ENCODE measurements at regions not wholly inside any gene's neighbourhood (a gene's known extent, or its start where the extent isn't known, plus 50 kb on each side); places are given as distances from the start of the nearest gene placed in this dataset.

DNA sequence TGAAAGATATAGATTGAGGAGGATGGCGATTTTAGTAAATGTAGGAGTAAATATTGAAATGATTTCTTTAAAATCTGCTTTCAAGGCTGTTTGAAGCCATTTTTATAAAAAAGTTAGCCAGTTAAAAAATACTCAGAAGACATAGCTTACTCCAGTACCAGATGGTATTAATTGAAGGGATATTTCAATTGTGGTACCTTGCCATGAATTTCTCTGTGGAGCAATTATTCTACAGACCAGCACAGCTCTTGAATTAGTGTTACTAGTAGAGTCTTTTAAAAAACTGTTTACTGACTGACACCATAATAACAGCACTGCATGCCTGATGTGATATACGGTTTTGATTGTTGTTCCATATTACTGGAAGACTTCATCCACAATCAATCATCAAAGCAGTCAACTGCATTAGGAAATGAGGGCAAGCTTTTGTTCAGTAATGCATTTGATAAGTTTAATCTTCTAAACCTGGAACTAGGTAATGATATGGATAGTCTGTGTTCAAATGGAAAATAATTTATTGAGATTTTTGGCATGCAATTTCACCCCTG is 106.4 kb downstream of the MFSD1 start (continued):
- TF ChIP-seq, protein P1, sequence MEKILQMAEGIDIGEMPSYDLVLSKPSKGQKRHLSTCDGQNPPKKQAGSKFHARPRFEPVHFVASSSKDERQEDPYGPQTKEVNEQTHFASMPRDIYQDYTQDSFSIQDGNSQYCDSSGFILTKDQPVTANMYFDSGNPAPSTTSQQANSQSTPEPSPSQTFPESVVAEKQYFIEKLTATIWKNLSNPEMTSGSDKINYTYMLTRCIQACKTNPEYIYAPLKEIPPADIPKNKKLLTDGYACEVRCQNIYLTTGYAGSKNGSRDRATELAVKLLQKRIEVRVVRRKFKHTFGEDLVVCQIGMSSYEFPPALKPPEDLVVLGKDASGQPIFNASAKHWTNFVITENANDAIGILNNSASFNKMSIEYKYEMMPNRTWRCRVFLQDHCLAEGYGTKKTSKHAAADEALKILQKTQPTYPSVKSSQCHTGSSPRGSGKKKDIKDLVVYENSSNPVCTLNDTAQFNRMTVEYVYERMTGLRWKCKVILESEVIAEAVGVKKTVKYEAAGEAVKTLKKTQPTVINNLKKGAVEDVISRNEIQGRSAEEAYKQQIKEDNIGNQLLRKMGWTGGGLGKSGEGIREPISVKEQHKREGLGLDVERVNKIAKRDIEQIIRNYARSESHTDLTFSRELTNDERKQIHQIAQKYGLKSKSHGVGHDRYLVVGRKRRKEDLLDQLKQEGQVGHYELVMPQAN (IDR thresholded peaks at IDR 0.05; ENCODE audit: borderline replicate concordance), result no peak
- no peak for TF ChIP-seq BMI1 (IDR thresholded peaks at IDR 0.05; ENCODE audit: low read length)

DNA sequence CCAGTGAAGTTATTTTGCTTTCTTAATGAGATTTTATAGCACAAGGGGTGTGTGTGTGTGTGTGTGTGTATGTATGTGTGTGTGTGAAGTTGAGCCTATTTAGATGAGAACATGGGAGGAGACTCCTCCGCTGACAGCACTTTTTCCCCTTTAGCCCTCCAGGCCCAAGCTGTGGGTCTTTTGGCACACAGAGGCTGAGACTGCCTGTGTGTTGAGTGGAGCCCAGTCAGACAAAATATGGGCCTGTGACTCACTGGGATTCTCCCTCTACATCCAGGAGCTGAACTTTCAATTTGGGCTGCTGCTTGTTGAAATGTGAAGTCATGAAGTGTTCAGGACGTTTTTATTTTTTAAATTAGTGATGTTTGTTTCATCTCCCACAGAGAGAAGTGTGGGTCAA is 108.0 kb downstream of the MFSD1 start:
- no peaks in the 10 kb centered on the region for H3K9me3 ChIP-seq (replicated peaks; ENCODE audit: control insufficient read depth, insufficient read depth, low read depth, low read length)
- 0% methylated on average over 2 of the region's 2 CpGs for WGBS (ENCODE audit: insufficient coverage, low coverage, missing lambda C conversion rate)
- H3K4me1 ChIP-seq (replicated peaks in 1 of 2; ENCODE audit: control insufficient read depth in 2 of 2, insufficient read depth in 2 of 2, low read length in 2 of 2), result no peaks in the 10 kb centered on the region
- intact Hi-C loops (cut with micrococcal nuclease), result loop anchor here (5.0 kb wide), 1 partner anchor 63 kb away; no protein-coding TSS in a partner anchor
- no peak for FAIRE-seq
- ChIA-PET CTCF (ENCODE audit: low intra/inter-chr PET ratio) (no interaction called here), POLR2A (no interaction called here)
- no peaks in the 10 kb centered on the region for H3K79me2 ChIP-seq (ENCODE audit: control insufficient read depth, insufficient read depth, low read length)
- no peaks in the 10 kb centered on the region for H3K27me3 ChIP-seq (ENCODE audit: control insufficient read depth in 2 of 2, insufficient read depth in 2 of 2, low read length in 2 of 2)
- H3K9me1 ChIP-seq (ENCODE audit: control insufficient read depth, insufficient read depth, low read length), result no peaks in the 10 kb centered on the region
- H4K20me1 ChIP-seq (replicated peaks; ENCODE audit: control insufficient read depth, insufficient read depth, low read length), result no peaks in the 10 kb centered on the region
- H2AFZ ChIP-seq (ENCODE audit: low read depth, low read length), result no peak overlapping the region
- no peak overlapping the region for H3K4me2 ChIP-seq (ENCODE audit: insufficient read depth, low read length)
- DNase-seq (ENCODE audit: extremely low read depth in 1 of 4, low spot score in 3 of 4), result no peak
- ATAC-seq, result no peak
- TF ChIP-seq HNRNPUL1 (IDR thresholded peaks at IDR 0.05; ENCODE audit: low read length) (no peak), CBX2 (IDR thresholded peaks at IDR 0.05; ENCODE audit: insufficient read depth, low read length, poor library complexity, severe bottlenecking) (no peak), ZKSCAN1 (IDR thresholded peaks at IDR 0.05; ENCODE audit: low read depth, low read length) (no peak), BRCA1 (IDR thresholded peaks at IDR 0.05) (no peak), BRCA1 (CRISPR knock-in tag; IDR thresholded peaks at IDR 0.05) (no peak), SIX5 (IDR thresholded peaks at IDR 0.05; ENCODE audit: borderline replicate concordance in 1 of 2, insufficient read depth in 1 of 2, low read depth in 1 of 2, low read length in 2 of 2) (no peak), ATF7 (IDR thresholded peaks at IDR 0.05) (no peak), ZNF253 (CRISPR knock-in tag; conservative IDR thresholded peaks at IDR 0.05) (no peak), POLR3G (IDR thresholded peaks at IDR 0.05; ENCODE audit: extremely low read depth, insufficient read length, insufficient replicate concordance) (no peak), ZNF551 (CRISPR knock-in tag; IDR thresholded peaks at IDR 0.05) (no peak), TRIM28 (IDR thresholded peaks at IDR 0.05) (no peak)
- TF ChIP-seq, protein P2, sequence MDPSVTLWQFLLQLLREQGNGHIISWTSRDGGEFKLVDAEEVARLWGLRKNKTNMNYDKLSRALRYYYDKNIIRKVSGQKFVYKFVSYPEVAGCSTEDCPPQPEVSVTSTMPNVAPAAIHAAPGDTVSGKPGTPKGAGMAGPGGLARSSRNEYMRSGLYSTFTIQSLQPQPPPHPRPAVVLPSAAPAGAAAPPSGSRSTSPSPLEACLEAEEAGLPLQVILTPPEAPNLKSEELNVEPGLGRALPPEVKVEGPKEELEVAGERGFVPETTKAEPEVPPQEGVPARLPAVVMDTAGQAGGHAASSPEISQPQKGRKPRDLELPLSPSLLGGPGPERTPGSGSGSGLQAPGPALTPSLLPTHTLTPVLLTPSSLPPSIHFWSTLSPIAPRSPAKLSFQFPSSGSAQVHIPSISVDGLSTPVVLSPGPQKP (CRISPR knock-in tag; IDR thresholded peaks at IDR 0.05), result no peak
- no peak overlapping the region for H3K27ac ChIP-seq (ENCODE audit: extremely low read depth, low read depth, low read length)
- no peak overlapping the region for H3K4me3 ChIP-seq
- BruUV-seq (replicated peaks), result no TSS peak
- no peak overlapping the region for H3K9ac ChIP-seq (ENCODE audit: insufficient read depth in 1 of 2, low read depth in 2 of 2, low read length in 2 of 2)
- in situ Hi-C loops (cut with MboI), result no loop called here
- no peaks in the 10 kb centered on the region for H3K36me3 ChIP-seq (ENCODE audit: control insufficient read depth, insufficient read depth, low read length)
